IPS-18a (cell line): ENCODE measurements at regions not wholly inside any gene's neighbourhood (a gene's known extent, or its start where the extent isn't known, plus 50 kb on each side); places are given as distances from the start of the nearest gene placed in this dataset.

Experiments
- H3K27ac ChIP-seq: one replicate; pipeline ENCODE4 v1.5.1; 2013; ENCODE audit warnings: low read length
- H3K27me3 ChIP-seq: one replicate; pipeline ENCODE4 v1.6.1; 2013; ENCODE audit warnings: mild to moderate bottlenecking, low read length; ENCODE audit not compliant: control insufficient read depth, insufficient read depth
- H3K36me3 ChIP-seq: one replicate; pipeline ENCODE4 v1.6.1; 2013; ENCODE audit warnings: low read depth, low read length; ENCODE audit not compliant: control insufficient read depth
- H3K4me1 ChIP-seq: one replicate; pipeline ENCODE4 v1.6.1; 2013; ENCODE audit warnings: low read depth, low read length; ENCODE audit not compliant: control insufficient read depth
- H3K4me3 ChIP-seq: one replicate; pipeline ENCODE4 v1.5.1; 2013; ENCODE audit warnings: low read length
- H3K9ac ChIP-seq: one replicate; pipeline ENCODE4 v1.6.1; 2013; ENCODE audit warnings: mild to moderate bottlenecking, low read length, moderate library complexity
- H3K9me3 ChIP-seq: one replicate; pipeline ENCODE4 v1.6.1; 2013; ENCODE audit warnings: low read depth, low read length; ENCODE audit not compliant: control insufficient read depth

DNA sequence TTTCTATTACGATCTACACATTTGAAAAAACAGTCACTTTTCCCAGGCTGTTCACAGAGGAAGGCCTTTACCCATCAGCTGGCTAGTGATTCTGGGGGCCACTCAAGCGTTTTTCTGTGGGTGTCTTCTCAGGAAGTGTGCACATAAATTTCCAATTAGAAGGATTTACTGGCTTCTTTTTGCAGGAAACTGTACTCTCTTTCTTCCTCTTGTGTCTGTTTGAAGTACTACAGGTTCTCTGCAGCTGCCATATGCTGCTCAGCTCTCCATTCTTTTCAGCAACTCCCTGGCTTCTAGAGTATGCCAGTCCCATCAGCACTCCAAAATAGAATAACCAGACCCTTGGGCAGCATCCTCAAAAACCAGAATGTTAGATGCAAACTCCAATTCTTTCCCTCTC is 110.4 kb upstream of the NAV3 start:
- Histone ChIP-seq H3K4me3 (no peak overlapping the region), H3K27me3 (no peaks in the 10 kb centered on the region), H3K36me3 (no peaks in the 10 kb centered on the region), H3K9ac (no peak overlapping the region), H3K27ac (no peak overlapping the region), H3K4me1 (no peaks in the 10 kb centered on the region), H3K9me3 (no peaks in the 10 kb centered on the region)

GRCh38 chr12:77710209-77710608 is 120.5 kb upstream of the NAV3 start:
- Histone ChIP-seq H3K4me3 (no peak overlapping the region), H3K36me3 (no peaks in the 10 kb centered on the region), H3K27ac (no peak overlapping the region), H3K9ac (no peak overlapping the region), H3K4me1 (no peaks in the 10 kb centered on the region), H3K27me3 (no peaks in the 10 kb centered on the region), H3K9me3 (no peaks in the 10 kb centered on the region)

DNA sequence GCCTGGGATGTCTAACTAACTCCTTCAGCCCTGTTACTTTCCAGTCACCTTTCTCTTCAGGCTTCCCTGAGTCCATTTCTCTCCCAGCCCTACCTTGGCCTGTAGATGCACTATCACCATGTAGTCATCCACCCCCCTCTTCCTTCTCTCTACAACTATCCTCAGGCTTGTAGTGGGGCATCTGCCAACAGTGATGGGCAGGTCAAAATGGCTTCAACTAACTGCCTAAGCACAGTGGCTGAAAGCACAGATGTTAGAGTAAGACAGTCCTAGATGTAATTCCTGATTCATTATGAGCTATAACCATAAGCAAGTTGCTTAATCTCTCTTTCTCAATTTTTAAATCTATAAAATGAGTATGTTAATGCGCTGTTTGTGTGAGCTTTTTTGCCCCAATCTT is 133.6 kb upstream of the NAV3 start:
- no peak overlapping the region for H3K4me3 ChIP-seq
- no peaks in the 10 kb centered on the region for H3K4me1 ChIP-seq
- no peaks in the 10 kb centered on the region for H3K9me3 ChIP-seq
- H3K9ac ChIP-seq, result no peak overlapping the region
- H3K27ac ChIP-seq, result no peak overlapping the region
- no peaks in the 10 kb centered on the region for H3K36me3 ChIP-seq
- H3K27me3 ChIP-seq, result no peaks in the 10 kb centered on the region

DNA sequence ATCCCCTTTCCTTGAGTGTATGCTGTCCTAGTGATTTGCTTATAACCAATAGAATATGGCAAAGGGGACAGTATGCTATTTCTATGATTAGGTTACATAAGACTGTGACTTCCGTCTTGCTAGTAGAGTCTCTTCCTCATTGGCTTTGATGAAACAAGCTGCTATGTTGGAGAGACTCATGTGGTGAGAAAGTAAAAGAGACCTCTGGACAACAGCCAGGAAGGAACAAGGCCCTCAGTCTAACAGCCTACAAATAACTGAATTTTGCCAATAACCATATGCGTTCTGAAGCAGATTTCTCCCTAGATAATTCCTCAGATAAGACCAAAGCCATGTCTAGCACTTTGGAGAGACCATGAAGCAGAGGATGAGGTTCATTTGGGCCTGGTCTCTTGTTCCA is 134.5 kb upstream of the NAV3 start:
- H3K4me1 ChIP-seq, result no peaks in the 10 kb centered on the region
- H3K36me3 ChIP-seq, result no peaks in the 10 kb centered on the region
- no peak overlapping the region for H3K4me3 ChIP-seq
- no peak overlapping the region for H3K27ac ChIP-seq
- no peak overlapping the region for H3K9ac ChIP-seq
- no peaks in the 10 kb centered on the region for H3K27me3 ChIP-seq
- H3K9me3 ChIP-seq, result no peaks in the 10 kb centered on the region

GRCh38 chr12:77689510-77690086 is 141.1 kb upstream of the NAV3 start:
- no peak overlapping the region for H3K27ac ChIP-seq
- H3K9ac ChIP-seq, result no peak overlapping the region
- no peaks in the 10 kb centered on the region for H3K27me3 ChIP-seq
- no peaks in the 10 kb centered on the region for H3K36me3 ChIP-seq
- no peaks in the 10 kb centered on the region for H3K4me1 ChIP-seq
- no peak overlapping the region for H3K4me3 ChIP-seq
- no peaks in the 10 kb centered on the region for H3K9me3 ChIP-seq

DNA sequence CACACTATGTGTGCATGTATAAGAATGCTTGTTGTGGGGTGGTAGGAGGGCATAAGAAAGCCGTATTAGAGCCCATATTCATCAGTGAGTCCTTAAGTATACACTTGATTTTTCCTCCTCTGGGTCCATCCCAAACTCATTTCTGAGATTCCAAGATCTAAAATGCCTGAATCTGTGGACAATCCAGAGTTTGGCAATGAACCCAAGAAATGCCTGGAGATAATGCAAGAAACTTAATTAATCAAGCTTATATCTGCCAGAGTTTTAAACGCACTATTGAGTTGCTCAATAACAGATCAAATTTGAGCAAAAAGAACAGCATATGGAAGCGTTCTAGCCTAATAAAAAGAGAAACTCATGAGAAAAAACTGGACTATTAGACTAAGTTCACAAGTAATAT is 143.4 kb upstream of the NAV3 start:
- Histone ChIP-seq H3K36me3 (no peaks in the 10 kb centered on the region), H3K27ac (no peak overlapping the region), H3K9ac (no peak overlapping the region), H3K27me3 (no peaks in the 10 kb centered on the region), H3K4me1 (no peaks in the 10 kb centered on the region), H3K9me3 (no peaks in the 10 kb centered on the region), H3K4me3 (no peak overlapping the region)

DNA sequence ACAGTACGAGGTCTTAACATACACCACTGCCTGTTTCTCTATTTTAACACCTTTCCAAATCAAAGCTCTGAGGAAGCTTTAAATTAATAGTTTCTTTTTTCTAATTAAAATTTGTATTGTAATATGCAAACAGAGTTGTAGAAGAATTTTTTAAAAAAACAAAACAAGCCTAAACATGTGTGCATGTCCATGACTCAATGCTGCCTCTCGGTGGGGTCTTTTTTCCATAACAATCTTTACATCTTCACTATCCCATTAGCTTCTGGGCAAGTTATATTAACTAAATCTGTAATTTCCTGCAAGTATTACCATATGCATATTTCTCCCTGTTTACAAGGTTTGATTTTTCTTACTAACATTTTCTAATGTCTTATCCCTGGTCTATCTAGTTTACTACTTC is 143.9 kb upstream of the NAV3 start:
- Histone ChIP-seq H3K9ac (no peak overlapping the region), H3K4me3 (no peak overlapping the region), H3K27ac (no peak overlapping the region), H3K27me3 (no peaks in the 10 kb centered on the region), H3K36me3 (no peaks in the 10 kb centered on the region), H3K9me3 (no peaks in the 10 kb centered on the region), H3K4me1 (no peaks in the 10 kb centered on the region)

DNA sequence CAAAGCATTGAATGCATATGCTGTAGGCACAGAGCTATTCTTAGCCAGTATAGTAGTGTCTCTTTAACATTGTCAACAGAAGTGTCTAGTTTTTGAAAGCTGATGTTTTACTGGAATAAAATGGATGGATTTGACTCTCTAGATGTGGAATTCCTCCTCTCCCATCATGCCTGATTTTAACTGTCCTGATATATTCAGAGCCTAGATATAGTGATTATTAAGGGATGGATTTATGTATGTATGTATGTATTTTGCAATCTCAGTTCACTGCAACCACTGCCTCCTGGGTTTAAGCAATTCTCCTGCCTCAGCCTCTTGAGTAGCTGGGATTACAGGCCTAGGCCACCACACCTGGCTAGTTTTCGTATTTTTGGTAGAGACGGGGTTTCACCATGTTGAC is 144.8 kb upstream of the NAV3 start:
- Histone ChIP-seq H3K27me3 (no peaks in the 10 kb centered on the region), H3K36me3 (no peaks in the 10 kb centered on the region), H3K9me3 (no peaks in the 10 kb centered on the region), H3K27ac (no peak overlapping the region), H3K9ac (no peak overlapping the region), H3K4me3 (no peak overlapping the region), H3K4me1 (no peaks in the 10 kb centered on the region)

- H3K27ac ChIP-seq, result no peak overlapping the region
- no peaks in the 10 kb centered on the region for H3K27me3 ChIP-seq
- no peak overlapping the region for H3K4me3 ChIP-seq
- no peaks in the 10 kb centered on the region for H3K4me1 ChIP-seq
- no peaks in the 10 kb centered on the region for H3K36me3 ChIP-seq
- no peak overlapping the region for H3K9ac ChIP-seq
- no peaks in the 10 kb centered on the region for H3K9me3 ChIP-seq
Observed at GRCh38 chr12:77685112-77685511, 145.6 kb upstream of the NAV3 start.

DNA sequence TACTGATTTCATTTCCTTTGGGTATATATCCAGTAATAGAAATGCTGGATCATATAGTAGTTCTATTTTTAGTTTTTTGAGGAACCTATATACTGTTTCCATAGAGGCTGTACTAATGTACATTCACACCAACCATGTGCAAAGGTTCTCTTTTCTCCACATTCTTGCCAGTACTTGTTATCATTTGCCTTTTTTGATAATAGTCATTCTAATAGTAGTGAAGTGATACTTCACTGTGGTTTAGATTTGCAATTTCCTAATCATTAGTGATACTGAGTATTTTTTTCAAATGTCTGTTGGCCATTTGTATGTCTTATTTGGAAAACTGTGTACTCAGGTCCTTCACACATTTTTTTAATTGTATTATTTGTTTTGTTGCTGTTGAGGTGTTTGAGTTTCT is 148.2 kb upstream of the NAV3 start:
- Histone ChIP-seq H3K9me3 (no peaks in the 10 kb centered on the region), H3K27ac (no peak overlapping the region), H3K36me3 (no peaks in the 10 kb centered on the region), H3K9ac (no peak overlapping the region), H3K4me1 (no peaks in the 10 kb centered on the region), H3K27me3 (no peaks in the 10 kb centered on the region), H3K4me3 (no peak overlapping the region)

GRCh38 chr12:77681726-77682125 is 149.0 kb upstream of the NAV3 start:
- no peaks in the 10 kb centered on the region for H3K27me3 ChIP-seq
- no peak overlapping the region for H3K27ac ChIP-seq
- H3K4me1 ChIP-seq, result no peaks in the 10 kb centered on the region
- no peaks in the 10 kb centered on the region for H3K36me3 ChIP-seq
- no peak overlapping the region for H3K9ac ChIP-seq
- no peaks in the 10 kb centered on the region for H3K9me3 ChIP-seq
- no peak overlapping the region for H3K4me3 ChIP-seq

DNA sequence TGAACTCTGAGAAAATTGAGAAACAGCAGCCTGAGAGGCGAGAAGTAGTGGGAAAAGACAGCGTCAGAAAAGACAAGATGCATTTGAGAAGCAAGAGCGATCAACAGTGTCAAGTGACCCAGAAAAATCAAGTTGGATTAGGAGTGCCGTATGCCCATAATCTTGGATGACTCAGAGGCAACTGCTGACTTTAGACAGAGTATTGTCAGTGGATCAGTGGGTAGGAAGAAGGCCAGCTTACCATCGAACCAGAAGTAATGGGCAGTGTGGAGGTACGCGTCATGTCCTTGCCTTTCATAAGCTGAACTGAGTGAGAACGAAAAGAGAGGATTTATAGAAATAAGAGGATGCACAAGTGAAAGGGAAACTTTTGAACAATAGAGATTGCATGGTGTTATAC is 151.0 kb upstream of the NAV3 start:
- Histone ChIP-seq H3K36me3 (no peaks in the 10 kb centered on the region), H3K4me3 (no peak overlapping the region), H3K9me3 (no peaks in the 10 kb centered on the region), H3K9ac (no peak overlapping the region), H3K4me1 (no peaks in the 10 kb centered on the region), H3K27ac (no peak overlapping the region), H3K27me3 (no peaks in the 10 kb centered on the region)
